GM12873 (cell line): ENCODE measurements at regions not wholly inside any gene's neighbourhood (a gene's known extent, or its start where the extent isn't known, plus 50 kb on each side); places are given as distances from the start of the nearest gene placed in this dataset.

Source experiments
- TF ChIP-seq, protein P1 (sequence below): IDR thresholded peaks from 2 replicates; pipeline ENCODE4 v1.5.1; 2012; ENCODE audit warnings: low read depth, mild to moderate bottlenecking, moderate library complexity, low read length, control low read depth; ENCODE audit not compliant: insufficient read depth; ENCODE audit errors: missing control alignments

DNA sequence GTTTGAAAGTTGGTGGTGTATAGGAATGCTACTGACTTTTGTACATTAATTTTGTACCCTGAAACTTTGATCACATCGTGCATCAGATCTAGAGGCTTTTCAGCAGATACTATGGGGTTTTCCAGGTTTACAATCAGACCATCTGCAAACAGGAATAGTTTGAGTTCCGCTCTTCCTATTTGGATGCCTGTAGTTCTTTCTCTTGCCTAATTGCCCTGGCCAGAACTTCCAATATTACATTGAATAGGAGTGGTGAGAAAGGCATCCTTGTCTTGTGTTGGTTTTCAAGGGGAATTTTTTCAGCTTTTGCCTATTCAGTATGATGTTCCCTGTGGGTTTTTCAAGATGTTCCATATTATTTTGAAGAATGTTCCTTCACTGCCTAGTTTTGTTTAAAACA lies 633.5 kb downstream of the KCNJ3 start:
- TF ChIP-seq, protein P1, sequence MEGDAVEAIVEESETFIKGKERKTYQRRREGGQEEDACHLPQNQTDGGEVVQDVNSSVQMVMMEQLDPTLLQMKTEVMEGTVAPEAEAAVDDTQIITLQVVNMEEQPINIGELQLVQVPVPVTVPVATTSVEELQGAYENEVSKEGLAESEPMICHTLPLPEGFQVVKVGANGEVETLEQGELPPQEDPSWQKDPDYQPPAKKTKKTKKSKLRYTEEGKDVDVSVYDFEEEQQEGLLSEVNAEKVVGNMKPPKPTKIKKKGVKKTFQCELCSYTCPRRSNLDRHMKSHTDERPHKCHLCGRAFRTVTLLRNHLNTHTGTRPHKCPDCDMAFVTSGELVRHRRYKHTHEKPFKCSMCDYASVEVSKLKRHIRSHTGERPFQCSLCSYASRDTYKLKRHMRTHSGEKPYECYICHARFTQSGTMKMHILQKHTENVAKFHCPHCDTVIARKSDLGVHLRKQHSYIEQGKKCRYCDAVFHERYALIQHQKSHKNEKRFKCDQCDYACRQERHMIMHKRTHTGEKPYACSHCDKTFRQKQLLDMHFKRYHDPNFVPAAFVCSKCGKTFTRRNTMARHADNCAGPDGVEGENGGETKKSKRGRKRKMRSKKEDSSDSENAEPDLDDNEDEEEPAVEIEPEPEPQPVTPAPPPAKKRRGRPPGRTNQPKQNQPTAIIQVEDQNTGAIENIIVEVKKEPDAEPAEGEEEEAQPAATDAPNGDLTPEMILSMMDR, result no peak

DNA sequence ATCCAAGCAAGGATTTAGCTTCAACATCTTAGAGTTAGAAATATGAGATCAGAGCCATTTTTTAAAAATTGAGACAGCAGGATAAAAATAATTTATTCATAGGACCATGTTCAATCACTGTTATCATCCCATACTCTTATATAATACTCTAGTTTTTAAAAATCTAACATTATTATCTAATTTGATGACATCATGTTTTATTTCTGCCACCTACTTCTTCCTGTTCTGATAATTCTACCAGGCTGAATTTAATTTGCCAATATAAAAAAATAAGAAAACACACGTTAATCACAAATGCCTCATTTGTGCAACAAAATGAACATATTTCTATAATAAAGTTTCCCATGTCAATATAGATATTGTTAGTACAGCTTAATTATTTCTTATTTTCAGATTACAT lies 621.7 kb downstream of the KCNJ3 start:
- TF ChIP-seq, protein P1, result no peak

DNA sequence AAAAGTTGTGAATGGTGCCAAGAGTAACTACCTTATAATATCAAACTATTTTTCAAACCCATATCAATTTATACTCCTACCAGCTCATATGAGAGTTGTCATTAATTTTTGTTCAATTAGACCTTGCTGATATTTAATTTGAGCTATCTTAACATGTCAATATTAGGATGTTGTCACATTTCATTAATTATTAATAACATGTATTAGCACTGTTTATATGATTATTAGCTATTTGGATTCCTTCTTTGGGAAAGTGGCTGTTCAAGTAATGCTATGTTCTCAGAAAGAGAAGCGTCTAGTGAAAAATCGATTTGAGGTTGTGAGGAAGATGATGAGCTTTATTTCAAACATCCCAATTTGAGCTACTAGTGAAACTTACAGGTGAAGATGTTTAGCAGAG lies 620.2 kb downstream of the KCNJ3 start:
- TF ChIP-seq, protein P1, result no peak

DNA sequence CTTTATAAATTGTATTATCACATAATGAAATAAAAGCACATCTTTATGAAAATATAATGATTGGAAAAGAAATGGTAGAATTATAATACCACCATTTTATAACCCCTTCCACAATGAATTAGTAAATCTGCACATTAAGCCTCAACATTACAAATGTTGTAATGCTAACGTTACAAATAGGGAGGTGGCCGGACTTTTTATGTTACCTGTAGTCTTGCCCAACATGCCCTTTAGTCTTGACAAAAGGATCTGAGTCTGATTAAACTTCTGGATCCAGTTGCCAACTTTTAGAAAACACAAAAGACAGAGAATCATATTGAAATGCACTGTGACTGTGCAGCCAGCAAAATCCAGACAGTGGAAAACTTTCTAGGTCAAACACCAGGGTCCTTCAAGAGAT lies 617.3 kb downstream of the KCNJ3 start:
- TF ChIP-seq, protein P1, result no peak

DNA sequence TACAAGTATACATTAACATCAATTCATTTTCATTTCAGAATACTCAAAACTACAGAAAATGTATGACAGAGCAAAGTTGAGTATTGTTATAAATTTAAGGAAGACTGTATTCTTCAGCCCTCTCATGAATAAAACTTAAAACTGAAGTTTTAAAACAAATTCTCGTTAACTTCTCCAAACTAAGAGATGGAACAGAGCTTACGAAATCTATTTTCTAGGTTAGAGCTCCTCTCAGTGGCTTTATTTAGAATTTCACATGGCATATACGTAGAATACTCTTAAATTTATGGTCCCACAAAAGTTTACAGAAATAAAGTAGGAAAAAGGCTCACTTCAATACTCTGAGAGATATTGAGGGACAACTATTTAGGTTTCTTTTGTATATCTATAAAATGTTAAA lies 612.1 kb downstream of the KCNJ3 start:
- TF ChIP-seq, protein P1, result peak; percentile 42

DNA sequence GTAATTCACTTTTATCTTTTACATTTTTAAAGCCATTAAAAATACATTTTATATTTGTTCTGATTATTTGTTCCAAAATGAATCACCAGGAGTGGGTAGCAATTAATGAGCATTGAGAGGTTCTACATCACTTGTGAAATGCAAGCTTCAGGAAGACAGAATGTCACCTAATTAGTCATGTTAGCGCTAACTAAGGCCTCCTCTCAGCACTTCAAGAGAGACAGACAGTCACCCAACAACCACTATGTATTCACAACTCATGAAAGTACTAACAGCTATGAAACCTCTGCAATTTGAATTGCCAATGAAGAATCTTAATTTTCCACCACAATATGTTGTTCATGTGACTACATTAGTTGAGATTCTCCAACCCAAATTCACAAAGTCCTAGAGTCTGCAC lies 611.0 kb downstream of the KCNJ3 start:
- TF ChIP-seq, protein P1, result no peak

DNA sequence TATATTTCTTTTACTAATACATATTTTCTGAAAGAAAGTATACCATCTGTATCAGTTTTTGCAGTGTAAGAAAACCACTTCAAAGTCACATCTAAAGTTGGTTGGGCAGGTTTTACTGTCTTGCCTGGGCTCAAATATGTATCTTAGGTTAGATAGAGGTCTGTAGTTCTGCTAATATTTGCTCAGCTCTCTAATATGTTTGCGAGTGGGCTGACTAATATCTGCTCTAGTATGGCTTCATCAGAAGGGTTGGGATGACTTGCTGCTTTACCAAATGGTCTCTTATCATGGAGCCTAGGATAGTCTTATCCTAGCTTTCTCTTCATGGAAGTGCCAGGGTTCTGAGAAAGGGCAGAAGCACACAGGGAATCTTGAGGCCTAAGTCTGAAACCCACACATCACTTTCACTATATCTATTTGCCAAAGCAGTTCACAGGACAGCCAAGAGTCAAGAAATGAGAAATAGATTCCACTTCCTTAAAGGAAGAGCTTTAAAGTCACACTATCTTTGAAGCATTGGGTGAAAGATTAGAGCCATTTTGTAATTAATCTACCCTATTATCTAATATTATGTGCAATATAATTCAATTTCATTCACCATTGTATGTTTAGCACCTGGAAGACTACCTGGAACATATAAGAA lies 610.0 kb downstream of the KCNJ3 start:
- TF ChIP-seq, protein P1, result no peak
